CD4-positive, alpha-beta T cell (primary cell): ENCODE measurements at regions not wholly inside any gene's neighbourhood (a gene's known extent, or its start where the extent isn't known, plus 50 kb on each side); places are given as distances from the start of the nearest gene placed in this dataset.

Source experiments
- ATAC-seq: fragments of 200-7000 bp; cut with Tn5 transposase; one replicate; pipeline ENCODE4 v1.10.0; 2022; ENCODE audit warnings: mild to moderate bottlenecking; ENCODE audit not compliant: poor library complexity
- CTCF ChIA-PET: fragments of 350-600 bp; sonication (Branson Sonifier 250); formaldehyde crosslinking; loops from one replicate; lab custom pipeline; 2021; ENCODE audit warnings: antibody characterized with exemption, inconsistent platforms; lab: Charles Lee
- POLR2A ChIA-PET: fragments of 350-600 bp; sonication (Branson Sonifier 250); formaldehyde crosslinking; loops from one replicate; lab custom pipeline; 2021; ENCODE audit warnings: antibody characterized with exemption, inconsistent platforms; lab: Charles Lee
- DNase-seq, 14 experiments: peaks; one replicate each; pipeline ENCODE4 v3.0.0-alpha.2; 2013 to 2020; ENCODE audit warnings: mixed read lengths in 2 of 14
- H3K27ac ChIP-seq, 2 donors: one replicate each; pipeline versions ENCODE4 v1.5.1 to v1.7.0; 2013; ENCODE audit warnings: low read length in 2 of 2, low read depth in 1 of 2, mild to moderate bottlenecking in 1 of 2
- H3K27me3 ChIP-seq, 2 experiments: 1 replicate in 1 of 2; 2 replicates in 1 of 2; pipeline versions ENCODE4 v1.6.1 to v1.7.0; 2013; ENCODE audit warnings: low read length in 2 of 2, control low read depth in 1 of 2, mild to moderate bottlenecking in 1 of 2, moderate library complexity in 1 of 2; ENCODE audit not compliant: insufficient read depth in 2 of 2, control insufficient read depth in 1 of 2
- H3K36me3 ChIP-seq: one replicate; pipeline ENCODE4 v1.6.1; 2013; ENCODE audit warnings: low read length, control low read depth; ENCODE audit not compliant: insufficient read depth
- H3K4me1 ChIP-seq: one replicate; pipeline ENCODE4 v1.6.1; 2013; ENCODE audit warnings: low read length, control low read depth; ENCODE audit not compliant: insufficient read depth
- H3K4me3 ChIP-seq: one replicate; pipeline ENCODE4 v1.5.1; 2013; ENCODE audit warnings: mild to moderate bottlenecking, low read length, moderate library complexity
- H3K9me3 ChIP-seq, 2 experiments: 1 replicate in 1 of 2; 2 replicates in 1 of 2; pipeline versions ENCODE4 v1.6.1 to v1.7.0; 2013; ENCODE audit warnings: low read length in 2 of 2, mild to moderate bottlenecking in 2 of 2, control low read depth in 1 of 2, moderate library complexity in 1 of 2; ENCODE audit not compliant: control insufficient read depth in 1 of 2, insufficient read depth in 1 of 2
- H3K27ac Mint-ChIP-seq: one replicate; pipeline ENCODE4 v1.8.0; 2020; ENCODE audit warnings: mixed read lengths
- H3K27me3 Mint-ChIP-seq: one replicate; pipeline ENCODE4 v1.8.0; 2021; ENCODE audit warnings: mixed read lengths
- H3K36me3 Mint-ChIP-seq: one replicate; pipeline ENCODE4 v1.8.0; 2021; ENCODE audit warnings: low read depth, mixed read lengths
- H3K4me1 Mint-ChIP-seq: one replicate; pipeline ENCODE4 v1.8.0; 2021; ENCODE audit warnings: low read depth, mixed read lengths
- H3K4me3 Mint-ChIP-seq: one replicate; pipeline ENCODE4 v1.8.0; 2020; ENCODE audit warnings: mild to moderate bottlenecking, mixed read lengths
- H3K9me3 Mint-ChIP-seq: one replicate; pipeline ENCODE4 v1.8.0; 2020; ENCODE audit warnings: mixed read lengths
- CTCF ChIP-seq: fragments of 200-600 bp; IDR thresholded peaks from one replicate; pipeline ENCODE4 v1.8.0; 2022; ENCODE audit warnings: antibody characterized with exemption, mild to moderate bottlenecking
- intact Hi-C, 2 experiments: fragments of 100-400 bp; cut with DNase I in 1 of 2; cut with micrococcal nuclease in 1 of 2; formaldehyde crosslinking; loops; one replicate each; pipeline versions ENCODE4 v1.15.1 to v1.9.0; 2023 to 2025; cut with DNase I, micrococcal nuclease

DNA sequence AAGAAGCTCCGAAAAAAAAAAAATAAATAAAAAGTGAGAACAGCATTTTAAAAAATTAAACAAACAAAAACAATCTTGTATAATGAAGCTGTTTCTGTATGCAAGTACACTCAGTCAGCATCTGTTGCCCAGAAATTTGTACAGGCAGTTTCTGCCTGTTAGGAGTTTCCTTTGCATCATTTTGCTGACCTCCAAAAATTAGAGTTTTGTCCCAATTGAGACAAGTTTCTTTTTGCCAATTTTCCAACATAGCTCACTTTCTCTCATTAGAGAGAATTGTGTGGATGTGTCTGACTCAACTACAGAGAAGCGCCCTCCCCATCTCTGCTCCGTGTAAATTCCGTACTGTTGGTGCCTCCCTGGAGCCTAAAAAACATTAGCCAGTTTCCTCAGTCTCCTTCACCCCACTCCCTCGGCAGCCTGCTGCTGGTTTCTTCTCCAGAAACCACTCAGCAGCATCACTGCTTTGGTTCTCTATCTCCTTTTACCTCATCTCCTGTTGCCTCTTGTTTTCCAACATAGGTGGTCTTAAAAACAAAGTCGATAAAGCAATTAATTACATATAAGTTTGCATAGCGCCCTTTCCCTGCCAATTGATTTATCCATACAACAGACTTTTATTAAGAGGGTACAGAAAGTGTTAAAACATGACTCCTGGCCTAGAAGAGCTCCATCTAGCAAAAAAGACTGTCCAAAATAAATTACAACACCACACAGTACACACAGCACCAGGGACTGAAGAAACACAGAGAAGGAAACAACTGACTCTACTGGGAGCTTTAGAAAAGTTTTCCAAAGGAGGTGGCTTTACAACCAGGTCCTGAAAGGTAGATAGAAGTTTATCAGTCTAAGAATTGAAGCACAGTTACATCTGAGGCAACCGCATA is 286.7 kb downstream of the SHOX2 start:
- intact Hi-C loops: no loop called here
- DNase-seq (no peak), ATAC-seq (no peak)
- no peak overlapping the region for H3K27ac ChIP-seq
- H3K4me1 Mint-ChIP-seq: no peaks in the 10 kb centered on the region
- no peaks in the 10 kb centered on the region for H3K4me1 ChIP-seq
- H3K36me3 ChIP-seq: no peaks in the 10 kb centered on the region
- H3K9me3 ChIP-seq: no peaks in the 10 kb centered on the region
- no peak overlapping the region for H3K27ac Mint-ChIP-seq
- no peaks in the 10 kb centered on the region for H3K36me3 Mint-ChIP-seq
- TF ChIP-seq CTCF: no peak
- H3K27me3 ChIP-seq: no peaks in the 10 kb centered on the region
- POLR2A ChIA-PET: no interaction called here
- H3K9me3 Mint-ChIP-seq: no peaks in the 10 kb centered on the region
- no peak overlapping the region for H3K4me3 ChIP-seq
- H3K27me3 Mint-ChIP-seq: no peaks in the 10 kb centered on the region
- no peak overlapping the region for H3K4me3 Mint-ChIP-seq
- CTCF ChIA-PET: no interaction called here

GRCh38 chr3:157816896-157817295 is 289.3 kb downstream of the SHOX2 start:
- Histone ChIP-seq H3K9me3 (no peaks in the 10 kb centered on the region), H3K4me3 (no peak overlapping the region), H3K27ac (no peak overlapping the region), H3K27me3 (no peaks in the 10 kb centered on the region), H3K36me3 (no peaks in the 10 kb centered on the region), H3K4me1 (no peaks in the 10 kb centered on the region)
- ChIA-PET POLR2A (no interaction called here), CTCF (no interaction called here)
- DNase-seq (no peak), ATAC-seq (no peak)
- Mint-ChIP-seq H3K4me3 (no peak overlapping the region), H3K4me1 (no peaks in the 10 kb centered on the region), H3K9me3 (no peaks in the 10 kb centered on the region), H3K27ac (no peak overlapping the region), H3K27me3 (no peaks in the 10 kb centered on the region), H3K36me3 (no peaks in the 10 kb centered on the region)
- TF ChIP-seq CTCF: no peak
- intact Hi-C loops: no loop called here

- H3K9me3 Mint-ChIP-seq: no peaks in the 10 kb centered on the region
- H3K27me3 ChIP-seq: no peaks in the 10 kb centered on the region
- no peaks in the 10 kb centered on the region for H3K27me3 Mint-ChIP-seq
- H3K36me3 Mint-ChIP-seq: no peaks in the 10 kb centered on the region
- no peak overlapping the region for H3K4me3 ChIP-seq
- H3K27ac ChIP-seq: no peak overlapping the region
- no peaks in the 10 kb centered on the region for H3K36me3 ChIP-seq
- ATAC-seq: no peak
- H3K4me1 ChIP-seq: no peaks in the 10 kb centered on the region
- intact Hi-C loops: no loop called here
- POLR2A ChIA-PET: no interaction called here
- DNase-seq: no peak
- no peaks in the 10 kb centered on the region for H3K4me1 Mint-ChIP-seq
- no peak for TF ChIP-seq CTCF
- CTCF ChIA-PET: no interaction called here
- no peak overlapping the region for H3K27ac Mint-ChIP-seq
- no peaks in the 10 kb centered on the region for H3K9me3 ChIP-seq
- H3K4me3 Mint-ChIP-seq: no peak overlapping the region
Measured at GRCh38 chr3:157816296-157816695, 289.9 kb downstream of the SHOX2 start.
